HG03520 (cell line): ENCODE measurements at regions not wholly inside any gene's neighbourhood (a gene's known extent, or its start where the extent isn't known, plus 50 kb on each side); places are given as distances from the start of the nearest gene placed in this dataset.
"Not testable (repeated sequence)": the region's sequence is repeated elsewhere in the genome, so short reads cannot be mapped to it uniquely, and the experiment has no call there.

Source experiments
- ATAC-seq: cut with Tn5 transposase; IDR thresholded peaks from one replicate; pipeline ENCODE4 v1.9.1; 2021; ENCODE audit warnings: mild to moderate bottlenecking, moderate library complexity; ENCODE audit not compliant: unreplicated experiment

- no peak for ATAC-seq
Measured at GRCh38 chr3:110957247-110958025, 114.2 kb upstream of the NECTIN3 start.

DNA sequence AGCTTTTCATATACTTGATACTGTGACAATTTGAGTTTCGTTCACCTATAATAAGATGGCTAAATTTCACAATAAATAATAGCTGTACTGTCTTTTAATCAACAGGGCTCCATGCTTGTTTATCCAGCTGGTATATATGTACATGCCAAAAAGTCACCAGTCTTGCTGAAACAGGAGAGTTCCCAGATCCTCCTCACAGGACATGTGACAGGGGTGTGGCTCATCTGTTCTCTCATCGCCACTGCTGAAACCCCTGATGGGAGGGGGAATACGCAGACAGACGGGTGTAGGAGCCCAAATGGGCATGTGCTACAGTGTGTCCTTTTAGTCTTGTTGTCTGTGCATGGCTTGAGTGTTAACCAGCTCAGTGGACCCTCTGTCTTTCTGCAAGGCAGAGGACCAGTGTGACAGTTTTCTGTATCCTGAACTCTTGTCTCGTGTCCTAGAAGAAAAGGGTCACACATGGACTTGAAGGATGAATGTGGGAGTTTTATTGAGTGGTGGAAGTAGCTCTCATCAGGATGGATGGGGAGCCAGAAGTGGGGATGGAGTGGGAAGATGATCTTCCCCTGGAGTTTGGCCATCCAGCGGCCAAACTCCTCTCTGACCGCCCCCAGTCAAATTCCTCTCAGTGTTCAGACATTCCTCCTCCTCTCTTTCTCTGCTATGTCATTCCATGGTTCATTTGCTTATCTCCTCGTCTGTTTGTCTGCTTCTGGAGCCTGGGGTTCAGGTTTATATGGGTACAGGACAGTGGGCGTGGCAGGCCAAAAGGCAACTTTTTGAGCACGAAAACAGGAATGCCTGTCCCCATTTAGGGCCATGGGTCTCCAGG, 113.1 kb upstream of the NECTIN3 start:
- no peak for ATAC-seq

DNA sequence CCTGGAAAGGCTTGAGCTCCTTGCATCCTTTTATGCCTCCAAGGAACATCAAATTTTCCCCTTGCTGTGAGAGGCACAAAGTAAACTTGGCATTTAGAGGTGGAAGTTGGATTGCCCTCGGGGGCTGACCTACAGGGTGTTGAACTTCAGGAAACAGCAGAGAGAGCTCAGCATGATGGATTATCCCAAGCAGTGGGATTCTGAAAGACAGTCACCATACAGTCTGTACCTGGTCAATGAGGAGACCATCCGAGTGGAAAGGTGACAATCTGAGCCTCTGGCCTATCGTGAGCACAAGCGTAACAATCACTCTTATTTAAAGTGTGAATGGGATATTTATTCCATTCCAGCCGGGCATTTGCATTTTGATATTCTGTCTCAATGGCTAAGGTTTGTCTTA, 105.6 kb upstream of the NECTIN3 start:
- ATAC-seq = no peak

GRCh38 chr3:110966966-110967663, 104.5 kb upstream of the NECTIN3 start:
- ATAC-seq = no peak

GRCh38 chr3:110968076-110968475, 103.5 kb upstream of the NECTIN3 start:
- ATAC-seq = no peak

- ATAC-seq = no peak
Measured at GRCh38 chr3:110969229-110970211, 102.1 kb upstream of the NECTIN3 start.

- ATAC-seq = no peak
Measured at GRCh38 chr3:110971010-110971601, 100.5 kb upstream of the NECTIN3 start.

GRCh38 chr3:110973263-110973895, 98.2 kb upstream of the NECTIN3 start:
- ATAC-seq = no peak

GRCh38 chr3:110974902-110975301, 96.7 kb upstream of the NECTIN3 start:
- no peak for ATAC-seq

GRCh38 chr3:110984456-110985250, 87.0 kb upstream of the NECTIN3 start:
- ATAC-seq = no peak

GRCh38 chr3:110989446-110989845, 82.2 kb upstream of the NECTIN3 start:
- ATAC-seq = no peak

- no peak for ATAC-seq
Measured at GRCh38 chr3:110995461-110996231, 76.0 kb upstream of the NECTIN3 start.

GRCh38 chr3:110998766-110999165, 72.8 kb upstream of the NECTIN3 start:
- not testable (repeated sequence) for ATAC-seq

DNA sequence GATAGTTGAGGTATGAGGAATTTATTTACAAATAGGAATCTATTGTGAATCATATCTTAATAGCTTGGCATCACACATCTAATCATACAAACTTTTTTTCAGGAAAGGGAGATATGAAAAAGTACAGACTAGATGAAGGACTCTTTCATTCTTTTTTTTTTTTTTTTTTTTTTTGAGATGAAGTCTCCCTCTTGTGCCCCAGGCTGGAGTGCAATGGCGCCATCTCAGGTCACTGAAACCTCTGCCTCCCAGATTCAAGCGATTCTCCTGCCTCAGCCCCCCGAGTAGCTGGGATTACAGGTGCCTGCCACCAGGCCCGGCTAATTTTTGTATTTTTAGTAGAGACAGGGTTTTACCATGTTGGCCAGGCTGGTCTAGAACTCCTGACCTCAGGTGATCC, 65.1 kb upstream of the NECTIN3 start:
- not testable (repeated sequence) for ATAC-seq

GRCh38 chr3:111012388-111013248, 59.0 kb upstream of the NECTIN3 start:
- ATAC-seq = no peak
